ENCODE measurements at regions not wholly inside any gene's neighbourhood (a gene's known extent, or its start where the extent isn't known, plus 50 kb on each side); places are given as distances from the start of the nearest gene placed in this dataset.
"Not testable (repeated sequence)": the region's sequence is repeated elsewhere in the genome, so short reads cannot be mapped to it uniquely, and the experiment has no call there.

DNA sequence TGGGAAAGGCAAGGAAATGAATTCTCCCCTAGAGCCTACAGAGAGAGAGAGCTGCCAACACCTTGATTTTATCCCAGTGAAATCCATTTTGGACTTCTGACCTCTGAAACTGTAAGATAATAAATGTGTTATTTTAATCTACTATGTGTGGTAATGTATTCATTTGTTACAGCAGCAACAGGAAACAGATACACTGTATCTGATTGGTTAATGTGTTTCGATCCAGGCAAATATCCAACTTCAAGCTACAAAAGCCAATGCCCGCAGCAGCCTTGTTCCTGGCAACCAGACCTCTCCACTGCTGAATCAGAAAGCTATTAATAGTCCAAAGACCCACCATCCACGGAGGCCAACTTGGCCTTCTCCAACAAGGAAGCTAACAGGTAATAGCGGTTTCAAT is 318.1 kb downstream of the PTTG2 start:
- DNase-seq, result no peak

DNA sequence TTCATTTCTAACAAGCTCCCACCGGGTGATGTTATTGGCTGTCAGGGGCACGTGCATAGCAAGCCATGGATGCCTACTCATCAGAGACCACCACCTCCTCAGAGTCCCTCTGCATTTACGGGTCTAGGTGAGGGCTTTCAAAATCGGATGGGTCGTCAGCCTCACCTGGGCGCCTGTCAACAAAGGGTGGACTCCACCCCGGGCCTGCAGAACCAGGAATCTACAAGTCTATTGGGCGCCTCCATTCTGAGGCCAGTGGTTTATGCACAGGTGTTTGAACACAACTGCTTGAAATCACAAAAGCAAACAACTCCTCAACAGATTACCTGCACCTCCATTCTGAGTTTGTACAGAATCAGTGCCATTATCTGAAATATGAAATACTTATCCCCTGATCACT is 318.9 kb downstream of the PTTG2 start:
- no peak for DNase-seq

DNA sequence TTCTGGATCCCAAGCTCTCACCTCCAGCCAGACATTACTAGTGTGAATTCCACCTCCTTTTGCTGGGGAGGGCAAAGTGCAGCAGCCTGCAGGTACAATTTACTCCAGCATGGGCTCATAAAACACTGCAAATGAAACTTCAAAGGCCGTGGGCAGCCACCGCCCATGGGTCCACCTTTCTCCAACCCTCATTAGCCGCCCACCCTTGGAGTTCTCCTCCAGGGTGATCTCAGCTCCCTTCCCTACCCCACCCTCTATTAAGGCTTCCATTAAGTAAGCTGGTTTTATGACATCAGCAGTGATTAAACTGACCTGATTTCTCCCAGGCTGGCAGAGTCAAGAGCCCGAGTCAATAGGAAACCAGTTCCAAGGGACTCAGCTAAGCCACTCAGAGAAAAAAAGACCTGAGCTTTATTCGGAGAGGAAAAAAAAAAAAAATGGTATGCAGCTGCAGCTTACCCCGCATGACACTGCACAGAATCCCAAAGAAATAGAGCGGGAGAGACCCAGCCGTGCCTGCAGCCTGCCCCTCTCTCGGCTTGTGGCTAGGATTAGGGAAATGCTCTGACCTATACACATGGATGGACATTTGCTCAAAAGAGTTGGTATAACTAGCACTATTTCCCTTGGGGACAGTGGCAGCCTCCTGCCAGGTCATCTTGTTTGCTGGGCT is 319.6 kb downstream of the PTTG2 start:
- DNase-seq, result no peak

DNA sequence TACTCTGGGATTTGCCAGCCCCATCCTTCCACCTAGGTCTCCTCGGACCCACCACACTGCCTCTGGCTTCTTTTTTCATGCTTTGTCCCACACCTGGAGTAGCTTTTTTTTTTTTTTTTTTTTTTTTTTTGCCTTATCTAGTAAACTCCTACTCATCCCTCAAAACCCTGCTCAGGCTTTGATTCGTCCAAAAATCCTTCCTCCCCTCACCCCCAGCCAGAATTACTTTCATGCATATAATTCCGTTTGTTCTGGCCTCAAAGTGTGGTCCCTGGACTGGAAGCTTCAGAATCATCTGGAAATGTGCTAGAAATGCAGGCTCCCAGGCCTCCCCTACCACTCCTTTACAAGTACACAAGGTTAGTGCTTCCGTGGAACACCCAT is 320.1 kb downstream of the PTTG2 start:
- DNase-seq, result no peak

DNA sequence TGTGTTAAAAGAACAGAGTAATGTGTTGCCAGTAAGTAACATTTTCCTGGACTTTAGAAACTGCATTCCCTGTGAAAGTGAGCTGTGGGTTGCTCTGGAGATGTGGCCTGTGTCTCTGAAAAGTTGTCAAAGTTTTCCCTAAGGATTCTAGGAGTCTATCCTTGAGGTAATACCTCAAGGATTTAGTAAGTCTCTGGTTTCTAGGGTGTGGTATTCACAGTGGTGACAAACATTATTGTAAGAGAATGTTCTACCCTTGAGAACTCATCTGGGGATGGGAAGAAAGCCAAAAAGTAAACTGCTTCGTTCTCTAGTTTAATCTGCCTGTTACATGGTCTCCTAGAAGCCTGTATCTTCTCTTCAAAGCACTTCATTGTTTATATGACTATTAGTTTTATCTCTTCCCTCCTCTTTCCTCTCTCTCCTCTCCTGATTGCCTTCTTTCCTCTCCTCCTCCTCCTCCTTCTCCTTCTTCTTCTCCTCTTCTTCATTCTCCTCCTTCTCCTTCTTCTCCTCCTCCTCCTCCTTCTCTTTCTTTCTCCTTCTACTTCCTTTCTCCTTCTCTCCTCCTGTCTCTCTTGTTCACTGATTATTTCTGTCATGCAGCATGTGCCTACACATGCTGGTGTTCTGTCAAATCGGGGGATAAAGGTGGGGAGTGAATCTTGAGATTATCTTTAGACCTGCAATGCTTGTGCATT is 321.3 kb downstream of the PTTG2 start:
- no peak for DNase-seq

DNA sequence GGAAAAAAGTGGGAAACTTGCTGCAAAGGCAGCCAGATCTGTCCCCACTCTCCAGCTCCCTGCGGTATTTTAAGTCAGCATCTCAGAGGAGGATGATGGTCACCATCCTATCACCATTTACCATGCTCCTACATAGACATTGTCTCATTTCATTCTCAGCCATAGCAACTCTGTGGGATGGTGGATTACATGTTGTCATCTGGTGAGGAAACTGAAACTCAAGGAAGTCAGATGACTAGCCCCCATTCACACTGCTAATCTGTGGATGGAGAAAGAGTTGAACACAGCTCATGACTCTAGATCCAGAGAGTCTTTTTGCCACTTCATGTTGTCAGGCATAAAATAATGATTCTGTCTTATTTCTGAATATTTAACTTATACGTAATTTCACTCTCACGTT is 323.5 kb downstream of the PTTG2 start:
- DNase-seq, result no peak

DNA sequence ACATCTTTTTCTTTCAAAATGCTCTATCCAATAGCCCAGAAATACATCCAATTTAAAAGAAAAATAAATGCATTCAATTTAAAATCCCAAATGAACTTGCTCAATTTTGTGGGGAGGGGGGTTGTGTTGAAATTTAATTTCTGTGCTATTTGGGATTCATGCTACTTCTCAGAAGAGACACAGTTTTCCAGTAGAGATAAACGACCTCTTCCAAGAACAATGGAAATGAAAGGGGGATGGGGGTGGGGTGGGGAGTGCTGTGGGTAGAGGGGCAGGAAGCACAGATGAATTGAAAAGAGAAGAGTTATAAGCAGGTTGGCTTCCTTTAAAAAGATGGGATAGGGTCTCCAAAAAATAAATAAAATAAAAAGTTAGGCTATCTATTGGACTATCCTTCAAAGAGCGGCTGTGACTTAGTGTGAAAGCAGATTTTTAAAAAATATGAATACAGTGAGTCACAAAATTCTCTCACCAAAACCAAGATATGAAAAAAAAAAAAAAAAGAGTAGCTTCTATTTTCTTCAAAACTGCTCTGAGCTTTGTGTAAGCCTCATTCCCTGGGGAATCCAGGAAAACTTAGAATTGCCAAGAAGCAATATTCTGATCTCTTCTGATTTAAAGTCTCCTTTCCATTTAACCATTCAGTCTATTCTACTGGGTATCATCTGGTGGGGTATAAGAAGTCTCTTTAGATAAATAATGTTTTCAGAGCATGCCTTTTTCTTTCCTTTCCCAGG is 324.3 kb downstream of the PTTG2 start:
- DNase-seq, result no peak

DNA sequence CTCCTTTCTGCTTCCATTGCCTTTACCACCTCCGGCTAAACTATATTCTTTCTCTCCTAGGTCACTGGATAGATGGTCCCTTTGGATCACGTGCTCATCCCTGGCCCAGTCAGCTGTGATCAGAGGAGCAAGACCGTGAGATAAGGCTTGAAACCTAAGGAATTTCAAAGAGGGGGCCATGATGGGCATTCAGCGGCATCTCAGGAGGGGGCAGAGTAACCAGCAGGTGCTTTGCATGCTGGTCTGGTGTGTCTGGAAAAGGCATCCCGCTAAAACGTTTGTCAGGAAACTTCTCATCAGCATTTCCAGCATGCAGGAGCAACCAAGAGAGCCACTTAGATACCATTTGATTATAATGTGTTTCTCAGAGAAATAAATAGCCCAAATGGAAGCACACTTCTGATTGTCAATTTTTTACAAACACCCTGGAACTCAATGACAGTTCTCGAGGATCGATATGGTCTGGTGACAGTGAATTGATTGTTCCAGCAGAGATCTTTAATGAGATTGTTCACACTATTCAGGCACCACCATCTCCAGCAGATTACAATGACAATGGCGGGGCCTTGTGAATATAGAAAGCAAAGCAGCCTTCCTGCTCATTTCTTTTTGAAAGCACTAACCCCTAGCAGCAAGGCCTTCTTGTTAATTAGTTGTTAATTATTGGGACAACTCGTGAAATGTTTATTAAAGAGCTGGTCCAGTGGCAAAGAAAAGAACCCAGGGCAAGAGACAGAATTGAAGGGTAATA is 327.1 kb downstream of the PTTG2 start:
- DNase-seq, result peak in 1 of 56 donors; percentile 19

DNA sequence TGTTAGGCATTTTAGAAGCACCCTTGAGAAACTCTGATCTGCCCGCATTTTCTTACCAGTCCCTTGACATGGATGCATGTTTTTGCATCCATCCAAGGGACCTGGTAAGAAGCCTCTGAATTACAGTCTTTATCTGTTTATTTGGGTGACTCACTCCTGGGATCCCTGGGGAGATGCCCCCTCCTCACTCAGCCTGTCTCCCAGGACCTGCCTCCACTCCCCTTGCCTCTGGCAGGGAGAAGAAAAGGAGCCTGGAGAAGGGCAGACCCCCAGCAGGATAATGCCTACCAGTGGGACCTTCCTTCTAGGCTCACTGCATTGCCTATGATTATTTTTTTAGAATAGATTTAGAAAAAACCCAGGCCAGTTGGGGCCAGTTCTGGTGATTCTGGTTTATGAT is 329.4 kb downstream of the PTTG2 start:
- no peak for DNase-seq

DNA sequence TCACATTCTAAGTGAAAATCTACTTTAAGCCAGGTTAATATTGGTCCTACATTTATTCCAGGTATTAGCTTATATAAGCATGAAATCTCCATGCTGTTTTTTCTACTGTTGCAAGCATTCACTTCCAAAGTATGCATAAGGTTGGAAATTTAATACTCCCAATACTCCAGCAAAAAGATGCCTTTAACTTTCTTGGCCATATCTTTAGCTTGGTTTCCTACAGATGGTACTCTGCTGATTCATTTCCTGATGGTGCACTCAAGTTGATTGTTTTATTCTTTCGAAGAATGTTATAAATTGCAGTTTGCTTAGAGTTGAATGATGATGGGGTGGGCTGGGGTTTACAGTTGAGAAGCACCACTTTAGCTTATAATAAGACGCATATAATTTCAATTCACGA is 330.2 kb downstream of the PTTG2 start:
- DNase-seq, result no peak

DNA sequence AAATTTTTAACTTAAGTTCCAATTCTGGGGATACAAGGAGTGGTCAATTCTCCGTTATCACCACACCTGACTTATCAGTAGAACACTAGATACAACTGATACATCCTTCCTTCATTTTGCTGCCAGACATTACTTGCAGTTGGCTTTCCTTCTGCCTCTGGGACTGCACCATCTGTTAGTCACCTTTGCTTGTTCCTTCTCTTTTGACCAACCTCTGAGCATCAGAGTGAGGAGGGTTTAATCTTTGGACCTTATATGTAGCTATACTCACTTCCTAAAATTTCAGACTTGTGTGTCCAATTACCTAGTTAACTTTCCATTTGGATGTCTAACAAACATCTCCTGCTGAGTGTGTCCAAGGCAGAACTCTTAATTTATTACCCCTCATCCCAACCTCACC is 330.7 kb downstream of the PTTG2 start:
- DNase-seq, result no peak

DNA sequence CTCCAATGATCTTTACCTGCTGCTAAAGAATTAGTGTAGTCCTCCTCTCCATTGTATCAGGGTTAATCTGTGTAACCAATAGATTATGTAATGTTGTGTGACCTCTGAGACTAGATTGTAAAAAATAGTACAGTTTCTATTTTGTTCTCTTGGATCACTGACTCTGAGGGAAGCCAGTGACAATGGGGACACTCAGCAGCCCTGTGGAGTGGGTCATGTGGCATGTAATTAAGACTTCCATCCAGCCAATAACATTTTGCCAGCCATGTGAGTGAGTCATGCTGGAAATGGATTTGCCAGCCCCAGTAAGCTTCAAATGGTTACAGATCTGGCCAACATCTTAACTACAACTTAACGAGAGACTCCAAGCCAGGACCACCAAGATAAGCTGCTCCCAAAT is 332.3 kb downstream of the PTTG2 start:
- DNase-seq, result no peak

DNA sequence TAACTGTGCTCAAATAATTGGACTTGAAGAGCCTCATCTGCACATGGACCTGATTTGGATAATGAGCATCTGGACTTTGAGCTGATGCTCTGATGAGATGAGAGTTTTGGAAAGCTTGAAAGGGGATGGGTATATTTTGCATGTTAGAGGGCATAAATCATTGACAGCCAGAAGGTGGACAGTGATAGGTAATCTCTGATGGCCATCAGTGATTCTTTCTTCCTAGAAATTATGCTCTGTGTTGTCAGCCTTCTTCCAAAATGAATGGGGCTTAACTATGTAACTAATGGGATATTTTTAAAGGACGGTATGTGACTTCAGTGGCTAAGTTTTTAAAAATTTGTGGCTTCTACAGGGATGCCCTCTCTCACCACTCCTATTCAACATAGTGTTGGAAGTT is 334.0 kb downstream of the PTTG2 start:
- no peak for DNase-seq

DNA sequence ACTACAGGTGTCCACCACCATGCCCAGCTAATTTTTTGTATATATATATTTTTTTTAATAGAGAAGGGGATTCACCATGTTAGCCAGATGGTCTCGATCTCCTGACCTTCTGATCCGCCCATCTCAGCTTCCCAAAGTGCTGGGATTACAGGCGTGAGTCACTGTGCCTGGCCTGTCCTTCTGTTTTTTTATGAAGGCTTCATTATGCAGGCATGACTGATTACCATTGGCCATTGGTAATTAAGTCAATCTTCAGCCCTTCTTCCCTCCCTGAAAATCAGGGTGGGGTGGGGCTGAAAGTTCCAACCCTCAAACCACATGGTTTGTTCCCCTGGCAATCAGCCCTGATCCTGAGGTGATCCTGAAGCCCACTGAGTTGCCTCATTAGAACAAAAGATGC is 336.9 kb downstream of the PTTG2 start:
- no peak for DNase-seq

DNA sequence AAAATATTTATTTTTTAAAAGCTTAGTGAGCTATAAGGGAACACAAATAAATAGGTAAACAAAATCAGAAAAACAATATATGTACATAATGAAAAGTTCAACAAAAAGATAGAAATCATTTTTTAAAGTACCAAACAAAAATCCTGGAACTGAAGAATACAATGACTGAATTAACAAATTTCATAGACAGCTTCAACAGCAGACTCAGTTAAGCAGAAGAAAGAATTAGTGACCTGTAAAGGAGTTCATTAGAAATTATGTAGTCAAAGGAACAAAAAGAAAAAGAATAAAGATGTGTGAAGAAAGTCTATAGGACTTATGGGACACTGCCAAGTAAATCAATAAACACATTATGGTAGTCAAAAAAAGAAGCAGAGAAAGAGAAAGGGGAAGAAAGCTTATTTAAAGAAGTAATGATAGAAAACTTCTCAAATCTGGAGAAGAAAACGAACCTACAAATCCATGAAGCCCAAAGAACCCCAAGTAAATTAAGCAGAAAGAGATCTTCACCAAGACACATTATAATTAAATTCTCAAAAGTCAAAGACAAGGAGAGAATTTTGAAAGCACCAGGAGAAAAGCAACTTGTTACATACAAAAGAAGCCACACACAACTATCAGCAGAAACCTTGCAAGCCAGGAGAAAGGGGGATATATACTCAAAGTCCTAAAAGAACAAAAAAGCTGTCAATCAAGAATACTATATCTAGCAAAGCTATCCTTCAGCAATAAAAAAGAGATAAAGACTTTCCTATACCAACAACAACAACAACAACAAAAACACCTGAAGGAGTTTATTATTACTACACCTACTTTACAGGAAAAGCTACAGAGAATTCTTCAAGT is 338.9 kb downstream of the PTTG2 start:
- no peak for DNase-seq

DNA sequence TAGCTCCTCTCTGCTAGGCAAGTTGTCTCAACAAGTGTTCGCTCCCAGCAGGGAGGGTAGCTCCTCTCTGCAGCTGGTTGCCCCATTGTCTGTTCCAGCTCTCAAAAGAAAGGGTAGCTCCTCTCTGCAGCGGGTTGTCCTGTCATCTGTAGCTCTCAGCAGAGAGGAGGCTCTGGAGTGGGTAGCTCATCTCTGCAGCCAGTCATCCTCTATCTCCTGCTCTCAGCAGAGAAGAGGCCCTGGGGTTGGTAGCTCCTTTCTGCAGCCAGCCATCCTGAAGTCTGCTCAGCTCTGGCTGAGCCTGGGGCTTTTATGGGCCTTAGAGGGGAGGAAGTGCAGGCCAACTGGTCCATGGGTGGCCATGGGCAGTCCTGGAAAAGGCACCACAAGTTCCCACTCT is 342.7 kb downstream of the PTTG2 start:
- DNase-seq, result no peak

DNA sequence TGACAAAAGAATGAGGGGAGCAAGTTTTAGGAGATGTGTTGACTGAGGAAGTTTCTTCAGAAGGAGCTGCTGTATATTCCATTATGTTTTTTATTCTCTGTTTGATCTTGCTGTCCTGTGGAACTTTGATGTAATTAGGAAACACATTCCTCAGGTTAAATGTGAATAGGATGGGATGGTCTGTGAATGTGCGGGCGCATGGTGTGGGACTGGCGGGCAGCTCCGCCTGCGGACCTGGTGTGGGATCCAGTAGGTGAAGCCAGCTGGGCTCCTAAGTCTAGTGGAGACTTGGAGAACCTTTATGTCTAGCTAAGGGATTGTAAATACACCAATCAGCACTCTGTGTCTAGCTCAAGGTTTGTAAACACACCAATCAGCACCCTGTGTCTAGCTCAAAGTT is 344.3 kb downstream of the PTTG2 start:
- not testable (repeated sequence) for DNase-seq

DNA sequence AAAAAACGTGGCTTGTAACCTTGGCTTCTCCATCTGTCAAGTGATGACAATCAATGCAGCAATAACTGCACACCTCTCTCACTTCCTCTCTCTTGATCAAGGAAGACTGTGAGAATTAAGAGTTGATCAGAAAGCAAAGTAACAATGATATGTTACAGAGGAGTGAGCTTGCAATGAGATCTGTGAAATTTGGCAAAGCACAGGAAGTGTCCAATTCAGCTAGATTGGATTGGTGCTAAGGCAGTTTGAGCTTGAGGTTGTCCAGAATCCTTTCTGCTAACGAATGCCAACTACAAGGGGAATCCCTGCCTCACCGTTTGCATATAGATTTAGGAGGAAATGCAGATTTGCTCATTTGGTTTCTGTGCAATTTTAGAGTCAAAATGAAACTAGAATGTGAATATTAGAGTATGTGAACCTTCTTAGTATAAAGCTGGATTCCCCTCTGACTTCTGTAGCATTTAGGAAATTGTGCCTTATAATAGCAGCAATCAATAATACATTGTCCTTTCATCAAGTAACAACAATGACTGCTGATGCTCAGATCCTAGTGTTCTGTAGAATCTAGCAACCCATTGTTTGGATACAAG is 346.4 kb downstream of the PTTG2 start:
- peak in 2 of 56 donors; percentile 20 to 21 for DNase-seq

DNA sequence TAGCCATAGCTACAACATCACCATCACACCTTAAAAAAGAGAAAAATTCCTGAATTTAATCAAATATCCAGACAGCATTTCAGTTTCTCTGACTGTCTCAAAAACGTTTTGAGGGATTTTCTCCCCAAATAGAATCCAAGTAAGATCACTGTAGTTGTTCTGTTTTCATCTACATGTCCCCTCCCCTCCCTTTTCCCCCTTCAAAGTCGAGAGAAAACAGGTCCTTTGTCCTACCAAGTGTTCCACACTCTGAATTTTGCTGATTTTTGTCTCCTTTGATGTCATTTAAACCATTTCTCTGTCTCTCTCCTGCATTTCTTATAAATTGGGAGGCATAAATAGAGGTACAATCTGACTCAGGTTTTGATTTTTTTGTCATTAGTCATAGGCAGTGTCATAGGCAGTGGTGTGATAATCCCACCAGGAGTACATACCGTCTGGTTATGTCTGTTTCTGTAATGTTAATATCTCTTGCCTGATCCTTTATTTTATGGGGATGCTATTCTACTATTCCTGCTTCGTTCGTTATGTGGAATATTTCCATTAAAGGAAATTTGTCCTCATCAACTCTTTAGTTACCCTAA is 348.6 kb downstream of the PTTG2 start:
- DNase-seq, result no peak

DNA sequence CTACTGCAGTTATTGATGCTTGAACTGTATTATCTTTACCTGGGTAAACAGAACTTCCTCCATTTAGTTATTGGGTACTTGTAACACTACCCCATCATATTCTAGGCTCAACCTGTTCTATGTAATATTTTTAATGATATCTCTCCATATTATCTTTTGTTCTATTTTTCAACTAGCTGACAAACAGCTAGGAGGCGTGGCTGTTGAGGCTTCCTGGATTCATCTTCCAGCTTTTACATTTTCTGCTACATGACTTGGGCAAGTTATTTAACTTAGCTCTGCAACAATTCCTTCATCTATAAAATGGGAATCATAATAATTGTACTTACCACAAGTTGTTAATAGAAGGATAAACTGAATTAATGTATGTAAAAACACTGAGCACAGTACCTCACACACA is 349.3 kb downstream of the PTTG2 start:
- no peak for DNase-seq

Data from nucleus accumbens (tissue), 56 donors.